Breast epithelium (tissue), 3 donors: ENCODE measurements at regions not wholly inside any gene's neighbourhood (a gene's known extent, or its start where the extent isn't known, plus 50 kb on each side); places are given as distances from the start of the nearest gene placed in this dataset.

Experiments
- POLR2A ChIP-seq: fragments of 450-650 bp; IDR thresholded peaks from one replicate; pipeline ENCODE4 v1.6.1; 2016; ENCODE audit warnings: antibody characterized with exemption, mild to moderate bottlenecking, moderate library complexity
- POLR2AphosphoS5 ChIP-seq, 3 donors: sonication (generic); formaldehyde crosslinking; IDR thresholded peaks; one replicate each; pipeline ENCODE4 v1.6.1; 2017; ENCODE audit warnings: antibody characterized with exemption in 3 of 3
- TF ChIP-seq, protein P1 (sequence below), 3 donors: fragments of 450-650 bp; IDR thresholded peaks; one replicate each; pipeline ENCODE4 v1.5.1; 2016 to 2017; ENCODE audit warnings: antibody characterized with exemption in 3 of 3, mild to moderate bottlenecking in 3 of 3, moderate library complexity in 3 of 3

DNA sequence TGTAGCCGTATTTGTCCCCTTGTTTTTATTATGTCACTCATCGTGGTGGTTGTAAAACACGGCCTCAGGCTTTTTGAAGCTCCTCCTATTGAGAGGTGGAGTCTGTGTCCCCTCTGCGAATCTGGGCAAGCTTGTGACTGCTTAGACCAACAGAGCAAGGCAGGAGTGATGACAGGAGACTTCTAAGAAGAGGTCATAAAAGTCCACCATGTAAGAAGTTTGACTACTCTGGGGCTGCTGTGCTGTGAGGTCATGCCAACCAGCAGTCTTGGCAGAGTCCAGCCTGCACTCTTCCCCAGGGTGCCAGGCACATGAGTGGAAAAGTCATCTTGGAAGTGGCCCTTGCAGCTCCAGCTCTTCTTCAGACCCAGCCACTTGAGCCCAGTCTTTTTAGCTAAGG, 83.8 kb upstream of the SPTBN1 start:
- TF ChIP-seq, protein P1, sequence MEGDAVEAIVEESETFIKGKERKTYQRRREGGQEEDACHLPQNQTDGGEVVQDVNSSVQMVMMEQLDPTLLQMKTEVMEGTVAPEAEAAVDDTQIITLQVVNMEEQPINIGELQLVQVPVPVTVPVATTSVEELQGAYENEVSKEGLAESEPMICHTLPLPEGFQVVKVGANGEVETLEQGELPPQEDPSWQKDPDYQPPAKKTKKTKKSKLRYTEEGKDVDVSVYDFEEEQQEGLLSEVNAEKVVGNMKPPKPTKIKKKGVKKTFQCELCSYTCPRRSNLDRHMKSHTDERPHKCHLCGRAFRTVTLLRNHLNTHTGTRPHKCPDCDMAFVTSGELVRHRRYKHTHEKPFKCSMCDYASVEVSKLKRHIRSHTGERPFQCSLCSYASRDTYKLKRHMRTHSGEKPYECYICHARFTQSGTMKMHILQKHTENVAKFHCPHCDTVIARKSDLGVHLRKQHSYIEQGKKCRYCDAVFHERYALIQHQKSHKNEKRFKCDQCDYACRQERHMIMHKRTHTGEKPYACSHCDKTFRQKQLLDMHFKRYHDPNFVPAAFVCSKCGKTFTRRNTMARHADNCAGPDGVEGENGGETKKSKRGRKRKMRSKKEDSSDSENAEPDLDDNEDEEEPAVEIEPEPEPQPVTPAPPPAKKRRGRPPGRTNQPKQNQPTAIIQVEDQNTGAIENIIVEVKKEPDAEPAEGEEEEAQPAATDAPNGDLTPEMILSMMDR (IDR thresholded peaks at IDR 0.05) = no peak
- TF ChIP-seq POLR2A = no peak
- TF ChIP-seq POLR2AphosphoS5 (IDR thresholded peaks at IDR 0.05) = no peak
